ENCODE measurements at regions not wholly inside any gene's neighbourhood (a gene's known extent, or its start where the extent isn't known, plus 50 kb on each side); places are given as distances from the start of the nearest gene placed in this dataset.

DNA sequence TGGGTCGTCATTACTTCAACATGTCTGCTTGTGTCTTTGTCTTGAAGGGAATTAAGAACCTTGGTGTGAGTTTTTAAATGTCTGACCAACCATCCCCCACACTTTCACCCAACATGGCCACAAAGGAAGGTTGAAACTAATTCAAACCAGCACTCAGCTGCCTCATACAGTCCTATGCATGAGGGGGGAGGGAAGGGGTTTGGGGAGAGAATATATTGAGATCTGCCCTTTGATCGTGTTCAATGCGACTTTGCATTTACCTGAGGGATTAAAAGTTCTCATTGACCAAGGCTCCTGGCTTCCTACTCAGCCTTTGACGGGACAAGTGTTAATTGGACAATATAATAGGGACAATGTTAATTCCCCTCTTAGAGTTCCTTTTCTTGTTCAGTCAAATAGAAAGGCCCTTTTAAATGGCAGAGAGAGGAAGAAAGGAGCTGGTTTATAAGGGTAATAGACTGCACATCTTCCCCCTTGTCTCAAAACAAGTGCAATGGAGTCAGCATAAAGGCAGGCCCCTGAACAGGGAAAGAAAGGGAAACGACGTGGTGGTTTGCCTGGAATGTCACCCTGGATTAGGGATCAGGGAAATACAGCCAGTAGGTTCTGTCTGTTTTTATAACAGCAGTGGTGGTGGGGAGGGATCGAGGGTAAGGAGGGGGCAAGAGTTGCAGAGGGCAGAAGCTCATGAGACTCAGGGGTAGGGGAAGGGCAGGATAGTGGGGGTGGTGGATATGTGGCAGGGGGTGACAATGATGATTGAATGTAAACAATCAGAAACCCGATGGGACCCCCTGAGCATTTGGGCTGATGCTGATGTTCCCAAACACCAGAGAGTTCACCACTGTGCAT, 198.7 kb downstream of the MYCN start:
- Histone ChIP-seq H3K23ac (ENCODE audit: low read depth, low read length) (no peak overlapping the region), H3K9me3 (ENCODE audit: control insufficient read depth, insufficient read depth, low read length) (peaks cover 13% of the 10 kb centered on the region), H4K8ac (ENCODE audit: low read depth in 2 of 2, low read length in 2 of 2) (no peak overlapping the region), H3K18ac (ENCODE audit: low read depth, low read length) (no peak overlapping the region), H2BK5ac (ENCODE audit: low read depth, low read length, poor library complexity, severe bottlenecking) (no peak overlapping the region), H2BK120ac (ENCODE audit: low read depth, low read length) (no peak overlapping the region), H3K4me3 (ENCODE audit: insufficient read depth, low read depth, low read length) (no peak overlapping the region), H3K36me3 (ENCODE audit: control insufficient read depth, insufficient read depth, low read length) (no peaks in the 10 kb centered on the region), H4K20me1 (ENCODE audit: insufficient read depth, low read length) (no peaks in the 10 kb centered on the region), H3K9ac (ENCODE audit: low read depth, low read length) (no peak overlapping the region), H3K27ac (ENCODE audit: insufficient read depth, low read length) (no peak overlapping the region), H2AFZ (replicated peaks; ENCODE audit: low read length, poor library complexity) (no peak overlapping the region), H3K4me1 (ENCODE audit: control insufficient read depth, insufficient read depth, low read length) (no peaks in the 10 kb centered on the region), H3K4ac (ENCODE audit: low read depth, low read length) (no peak overlapping the region), H3K9me1 (ENCODE audit: insufficient read depth, low read length) (no peaks in the 10 kb centered on the region), H2AK9ac (replicated peaks; ENCODE audit: low read depth, low read length, poor library complexity) (no peak overlapping the region), H3K4me2 (ENCODE audit: low read depth, low read length) (no peak overlapping the region), H3K56ac (ENCODE audit: extremely low read depth, insufficient read depth, low read length) (no peak overlapping the region), H3K27me3 (ENCODE audit: control insufficient read depth, insufficient read depth, low read length) (no peaks in the 10 kb centered on the region), H4K91ac (ENCODE audit: insufficient read depth, low read depth, low read length) (no peak overlapping the region), H2BK20ac (ENCODE audit: low read depth, low read length) (no peak overlapping the region), H3K14ac (replicated peaks; ENCODE audit: low read depth, low read length) (no peak overlapping the region), H2BK15ac (ENCODE audit: low read depth, low read length) (no peak overlapping the region), H2AK5ac (ENCODE audit: low read depth, low read length) (no peak overlapping the region), H3K79me1 (ENCODE audit: low read depth in 1 of 2, low read length in 2 of 2) (no peaks in the 10 kb centered on the region), H4K5ac (ENCODE audit: low read depth, low read length) (no peak overlapping the region)
- ATAC-seq (ENCODE audit: low read depth) (no peak), DNase-seq (no peak)
- ChIA-PET POLR2A (ENCODE audit: unreplicated experiment) (no interaction called here), CTCF (no interaction called here)
- no CpG with 5 or more reads among the region's 8 CpGs for WGBS, 2 experiments (ENCODE audit: extremely low coverage in 2 of 2, insufficient read length in 1 of 2)
- TF ChIP-seq FOS (IDR thresholded peaks at IDR 0.05; ENCODE audit: low read depth, low read length) (no peak), SMC3 (IDR thresholded peaks at IDR 0.05; ENCODE audit: low read depth, low read length) (no peak), USF2 (IDR thresholded peaks at IDR 0.05; ENCODE audit: low read depth, low read length) (no peak), MAZ (IDR thresholded peaks at IDR 0.05; ENCODE audit: borderline replicate concordance, low read depth, low read length) (no peak), BHLHE40 (IDR thresholded peaks at IDR 0.05; ENCODE audit: low read depth, low read length) (no peak), CHD1 (IDR thresholded peaks at IDR 0.05; ENCODE audit: low read depth, low read length) (no peak), NFE2L2 (IDR thresholded peaks at IDR 0.05; ENCODE audit: low read depth, low read length) (no peak), POLR2A (IDR thresholded peaks at IDR 0.05; ENCODE audit: low read depth, low read length) (no peak), MAFK (IDR thresholded peaks at IDR 0.05; ENCODE audit: low read depth, low read length) (no peak), CTCF (conservative IDR thresholded peaks at IDR 0.05; ENCODE audit: low read depth, low read length) (no peak), RFX5 (IDR thresholded peaks at IDR 0.05; ENCODE audit: low read depth, low read length) (no peak), CEBPB (IDR thresholded peaks at IDR 0.05; ENCODE audit: low read depth, low read length) (no peak), RAD21 (IDR thresholded peaks at IDR 0.05; ENCODE audit: low read length) (no peak), MXI1 (IDR thresholded peaks at IDR 0.05; ENCODE audit: borderline replicate concordance, low read depth, low read length) (no peak)
- TF ChIP-seq, protein P1, sequence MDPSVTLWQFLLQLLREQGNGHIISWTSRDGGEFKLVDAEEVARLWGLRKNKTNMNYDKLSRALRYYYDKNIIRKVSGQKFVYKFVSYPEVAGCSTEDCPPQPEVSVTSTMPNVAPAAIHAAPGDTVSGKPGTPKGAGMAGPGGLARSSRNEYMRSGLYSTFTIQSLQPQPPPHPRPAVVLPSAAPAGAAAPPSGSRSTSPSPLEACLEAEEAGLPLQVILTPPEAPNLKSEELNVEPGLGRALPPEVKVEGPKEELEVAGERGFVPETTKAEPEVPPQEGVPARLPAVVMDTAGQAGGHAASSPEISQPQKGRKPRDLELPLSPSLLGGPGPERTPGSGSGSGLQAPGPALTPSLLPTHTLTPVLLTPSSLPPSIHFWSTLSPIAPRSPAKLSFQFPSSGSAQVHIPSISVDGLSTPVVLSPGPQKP (IDR thresholded peaks at IDR 0.05; ENCODE audit: borderline replicate concordance, low read depth, low read length) = no peak
- intact Hi-C loops (cut with micrococcal nuclease) = no loop called here
- no TSS peak for BruUV-seq (replicated peaks)
- in situ Hi-C loops (cut with MboI; ENCODE audit: low sequenced_read_pairs) = no loop called here
- dilution Hi-C loops (cut with HindIII; ENCODE audit: low sequenced_read_pairs, unreplicated experiment) = no loop called here

Measured in IMR-90 (cell line).